Suprapubic skin (tissue), 4 donors: ENCODE measurements at regions not wholly inside any gene's neighbourhood (a gene's known extent, or its start where the extent isn't known, plus 50 kb on each side); places are given as distances from the start of the nearest gene placed in this dataset.

Experiments used
- DNase-seq, 2 donors: peaks; one replicate each; pipeline ENCODE4 v3.0.0-alpha.2; 2019; ENCODE audit warnings: low spot score in 2 of 2
- H3K27ac ChIP-seq: fragments of 200-600 bp; sonication (generic); one replicate; pipeline ENCODE4 v1.5.1; 2019
- H3K27me3 ChIP-seq: fragments of 200-600 bp; sonication (generic); one replicate; pipeline ENCODE4 v1.5.1; 2019
- H3K36me3 ChIP-seq: fragments of 200-600 bp; sonication (generic); one replicate; pipeline ENCODE4 v1.5.1; 2019
- H3K4me1 ChIP-seq: fragments of 200-600 bp; sonication (generic); one replicate; pipeline ENCODE4 v1.5.1; 2019
- H3K4me3 ChIP-seq: fragments of 200-600 bp; sonication (generic); one replicate; pipeline ENCODE4 v1.5.1; 2019; ENCODE audit warnings: mild to moderate bottlenecking
- H3K9me3 ChIP-seq: fragments of 200-600 bp; sonication (generic); one replicate; pipeline ENCODE4 v1.5.1; 2019
- EP300 ChIP-seq: sonication (generic); formaldehyde crosslinking; IDR thresholded peaks from one replicate; pipeline ENCODE4 v1.6.1; 2017; ENCODE audit warnings: antibody characterized with exemption
- POLR2A ChIP-seq, 2 donors: fragments of 450-650 bp; IDR thresholded peaks; one replicate each; pipeline ENCODE4 v1.6.1; 2017; ENCODE audit warnings: antibody characterized with exemption in 2 of 2, mild to moderate bottlenecking in 2 of 2, moderate library complexity in 2 of 2
- POLR2AphosphoS5 ChIP-seq, 3 donors: sonication (generic); formaldehyde crosslinking; IDR thresholded peaks; one replicate each; pipeline ENCODE4 v1.6.1; 2017; ENCODE audit warnings: antibody characterized with exemption in 3 of 3
- WGBS: methylation state at CpG from one replicate; pipeline ENCODE4 v1.1.5; 2018; 5-methylcytosine and 5-hydroxymethylcytosine counted together
- TF ChIP-seq, protein P1 (sequence below), 2 donors: fragments of 200-600 bp in 1 of 2; fragments of 450-650 bp in 1 of 2; sonication (generic) in 1 of 2; IDR thresholded peaks; one replicate each; pipeline ENCODE4 v1.5.1; 2016 to 2019; ENCODE audit warnings: antibody characterized with exemption in 2 of 2, mild to moderate bottlenecking in 1 of 2, moderate library complexity in 1 of 2

DNA sequence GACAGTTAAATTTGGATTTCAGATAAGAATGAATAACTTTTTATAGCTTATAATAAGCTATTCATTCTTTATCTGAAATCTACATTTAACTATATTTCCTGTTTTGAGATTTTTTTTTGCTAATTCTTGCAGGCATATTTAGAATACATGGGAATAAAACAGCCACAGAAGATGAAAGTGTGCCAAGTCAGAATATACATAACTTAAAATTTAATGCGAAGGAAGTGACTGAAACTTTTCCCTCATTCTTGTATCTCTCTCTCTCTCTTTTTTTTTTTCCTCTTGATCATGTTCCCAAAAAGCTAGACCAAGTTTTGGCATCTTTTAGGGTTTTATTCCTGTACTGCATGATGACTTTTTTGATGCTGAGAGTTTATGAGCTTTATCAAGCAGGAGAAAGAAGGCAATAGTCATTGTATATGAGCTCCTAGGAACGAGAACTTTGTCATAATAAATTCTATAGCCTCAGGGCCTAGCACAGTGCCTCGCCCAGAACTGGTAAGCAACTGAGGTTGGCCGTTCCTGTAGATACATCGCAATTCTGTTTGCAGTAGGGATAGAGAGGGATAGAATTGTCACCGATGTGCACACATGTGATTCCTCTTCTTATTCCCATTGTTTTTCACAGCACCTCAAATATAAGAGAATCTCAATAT is 205.2 kb downstream of the MYLK4 start:
- Histone ChIP-seq H3K27ac (no peak overlapping the region), H3K9me3 (peaks cover 6% of the 10 kb centered on the region), H3K4me3 (no peak overlapping the region), H3K4me1 (no peaks in the 10 kb centered on the region), H3K27me3 (no peaks in the 10 kb centered on the region), H3K36me3 (no peaks in the 10 kb centered on the region)
- DNase-seq: no peak
- TF ChIP-seq POLR2A (IDR thresholded peaks at IDR 0.05) (no peak), EP300 (no peak), POLR2AphosphoS5 (IDR thresholded peaks at IDR 0.05) (no peak)
- TF ChIP-seq, protein P1, sequence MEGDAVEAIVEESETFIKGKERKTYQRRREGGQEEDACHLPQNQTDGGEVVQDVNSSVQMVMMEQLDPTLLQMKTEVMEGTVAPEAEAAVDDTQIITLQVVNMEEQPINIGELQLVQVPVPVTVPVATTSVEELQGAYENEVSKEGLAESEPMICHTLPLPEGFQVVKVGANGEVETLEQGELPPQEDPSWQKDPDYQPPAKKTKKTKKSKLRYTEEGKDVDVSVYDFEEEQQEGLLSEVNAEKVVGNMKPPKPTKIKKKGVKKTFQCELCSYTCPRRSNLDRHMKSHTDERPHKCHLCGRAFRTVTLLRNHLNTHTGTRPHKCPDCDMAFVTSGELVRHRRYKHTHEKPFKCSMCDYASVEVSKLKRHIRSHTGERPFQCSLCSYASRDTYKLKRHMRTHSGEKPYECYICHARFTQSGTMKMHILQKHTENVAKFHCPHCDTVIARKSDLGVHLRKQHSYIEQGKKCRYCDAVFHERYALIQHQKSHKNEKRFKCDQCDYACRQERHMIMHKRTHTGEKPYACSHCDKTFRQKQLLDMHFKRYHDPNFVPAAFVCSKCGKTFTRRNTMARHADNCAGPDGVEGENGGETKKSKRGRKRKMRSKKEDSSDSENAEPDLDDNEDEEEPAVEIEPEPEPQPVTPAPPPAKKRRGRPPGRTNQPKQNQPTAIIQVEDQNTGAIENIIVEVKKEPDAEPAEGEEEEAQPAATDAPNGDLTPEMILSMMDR (IDR thresholded peaks at IDR 0.05): no peak
- WGBS: 57% methylated on average over 6 of the region's 6 CpGs

DNA sequence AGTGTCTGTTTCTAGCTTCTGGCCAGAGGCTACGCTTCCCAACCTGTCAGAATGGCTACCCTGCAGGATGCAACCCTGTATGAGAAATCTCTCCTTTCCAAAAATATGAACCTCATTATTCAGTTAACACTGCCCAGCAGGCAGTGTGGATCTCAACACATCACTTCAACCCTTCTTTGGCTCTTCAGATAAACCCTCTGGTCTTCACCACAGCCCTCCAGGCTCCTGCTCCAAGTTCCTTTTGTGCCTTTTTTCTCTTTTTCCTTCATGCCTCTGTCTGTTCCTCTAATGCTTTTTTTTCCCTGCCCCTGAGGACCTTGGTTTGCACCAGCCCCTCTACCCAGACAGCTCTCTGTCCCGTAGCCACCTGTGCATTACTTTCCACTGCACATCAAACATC is 207.4 kb downstream of the MYLK4 start:
- H3K4me1 ChIP-seq: no peaks in the 10 kb centered on the region
- H3K36me3 ChIP-seq: no peaks in the 10 kb centered on the region
- no peak overlapping the region for H3K27ac ChIP-seq

DNA sequence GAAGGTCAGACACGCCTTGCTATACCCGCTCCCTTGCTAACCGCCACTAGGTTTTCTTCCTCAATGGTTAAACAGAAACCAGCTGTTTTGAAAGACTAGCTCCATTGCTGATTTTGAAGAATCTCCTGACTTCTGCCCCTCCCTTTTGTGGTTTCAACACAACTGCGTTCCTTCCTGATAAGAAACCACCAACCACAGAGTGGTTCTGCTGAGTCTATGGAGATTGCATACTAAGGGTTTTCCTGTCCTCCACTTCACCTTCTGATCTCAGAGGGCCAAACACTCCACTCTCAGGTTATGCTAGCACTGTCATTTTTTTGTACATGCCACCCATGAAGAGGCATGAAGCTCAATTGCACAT is 207.9 kb downstream of the MYLK4 start:
- Histone ChIP-seq H3K4me1 (no peaks in the 10 kb centered on the region), H3K36me3 (no peaks in the 10 kb centered on the region), H3K9me3 (peaks cover 1% of the 10 kb centered on the region), H3K4me3 (no peak overlapping the region), H3K27me3 (no peaks in the 10 kb centered on the region), H3K27ac (no peak overlapping the region)
- WGBS: 72% methylated on average over 4 of the region's 4 CpGs
- no peak for TF ChIP-seq EP300
- DNase-seq: no peak

More for the DNA sequence above, 207.4 kb downstream of the MYLK4 start:
- DNase-seq: no peak
- H3K27me3 ChIP-seq: no peaks in the 10 kb centered on the region
- no peak overlapping the region for H3K4me3 ChIP-seq
- no peak for TF ChIP-seq EP300
- TF ChIP-seq, protein P1 (IDR thresholded peaks at IDR 0.05): no peak
- TF ChIP-seq POLR2A (IDR thresholded peaks at IDR 0.05): no peak
- TF ChIP-seq POLR2AphosphoS5 (IDR thresholded peaks at IDR 0.05): no peak
- peaks cover 6% of the 10 kb centered on the region for H3K9me3 ChIP-seq
- WGBS: 93% methylated on average over 2 of the region's 2 CpGs

DNA sequence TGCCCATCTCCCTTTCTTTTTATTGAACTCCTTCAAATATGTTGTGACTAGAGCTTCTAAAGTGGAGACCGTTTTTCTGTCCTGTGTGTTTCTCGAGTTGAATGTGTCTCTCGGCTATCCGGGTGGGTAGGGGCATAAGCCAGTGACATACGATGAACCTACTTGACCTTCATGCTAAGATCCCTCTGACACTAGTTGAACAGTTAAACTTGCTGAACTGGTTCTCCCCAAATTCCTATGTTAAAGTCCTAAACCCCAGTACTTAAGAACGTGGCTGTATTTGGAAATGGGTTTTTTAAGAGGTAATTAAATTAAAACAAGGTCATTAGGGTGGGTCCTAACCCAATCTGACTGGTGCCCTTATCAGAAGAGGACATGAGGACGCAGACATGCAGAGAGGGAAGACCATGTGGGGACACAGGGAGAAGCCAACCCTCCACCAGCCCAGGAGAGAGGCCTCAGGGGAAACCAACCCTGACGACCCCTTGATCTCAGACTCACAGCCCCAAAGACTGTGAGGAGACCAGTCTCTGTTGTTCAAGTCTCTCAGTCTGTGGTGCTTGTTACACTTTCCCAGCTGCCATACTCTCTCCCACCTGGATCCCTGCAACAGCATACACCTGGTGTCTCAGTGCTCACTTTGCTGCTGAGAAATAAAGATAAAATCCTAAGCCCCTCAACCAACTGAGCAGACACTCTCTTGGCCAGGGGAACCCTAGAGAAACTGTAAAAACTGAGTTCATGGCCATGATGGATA is 208.4 kb downstream of the MYLK4 start:
- H3K36me3 ChIP-seq: no peaks in the 10 kb centered on the region
- no peaks in the 10 kb centered on the region for H3K4me1 ChIP-seq
- TF ChIP-seq EP300: no peak
- TF ChIP-seq POLR2A (IDR thresholded peaks at IDR 0.05): no peak
- TF ChIP-seq, protein P1 (IDR thresholded peaks at IDR 0.05): no peak
- TF ChIP-seq POLR2AphosphoS5 (IDR thresholded peaks at IDR 0.05): no peak
- WGBS: 72% methylated on average over 8 of the region's 8 CpGs
- H3K27ac ChIP-seq: no peak overlapping the region
- no peaks in the 10 kb centered on the region for H3K9me3 ChIP-seq
- no peak for DNase-seq
- no peaks in the 10 kb centered on the region for H3K27me3 ChIP-seq
- no peak overlapping the region for H3K4me3 ChIP-seq

DNA sequence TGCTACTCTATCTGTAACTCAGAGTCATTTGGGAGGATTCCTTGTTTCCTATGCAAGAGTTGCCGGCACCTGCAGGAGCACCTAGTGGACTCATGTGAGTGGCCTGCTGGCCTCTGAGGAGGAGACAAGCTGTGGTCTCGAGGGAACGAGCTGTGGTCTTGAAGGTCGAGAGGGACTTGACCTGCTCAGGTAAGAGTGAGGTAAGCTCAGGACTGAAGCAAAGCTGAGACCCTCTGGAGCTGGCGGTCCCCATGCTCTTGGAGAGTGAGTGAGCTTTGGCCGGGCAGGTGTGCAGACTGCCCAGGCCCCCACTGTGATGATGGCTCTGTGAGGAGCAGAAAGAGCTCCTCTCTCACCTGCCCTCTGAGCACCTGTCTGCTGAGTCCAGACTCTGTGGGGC is 214.3 kb downstream of the MYLK4 start:
- peaks cover 3% of the 10 kb centered on the region for H3K27me3 ChIP-seq
- 96% methylated on average over 6 of the region's 6 CpGs for WGBS
- peak in 1 of 2 donors; percentile 59 for DNase-seq
- H3K9me3 ChIP-seq: no peaks in the 10 kb centered on the region
- TF ChIP-seq POLR2A (IDR thresholded peaks at IDR 0.05): no peak
- no peak for TF ChIP-seq POLR2AphosphoS5 (IDR thresholded peaks at IDR 0.05)
- TF ChIP-seq, protein P1 (IDR thresholded peaks at IDR 0.05): no peak
- no peak for TF ChIP-seq EP300
- H3K4me1 ChIP-seq: no peaks in the 10 kb centered on the region
- H3K36me3 ChIP-seq: no peaks in the 10 kb centered on the region
- no peak overlapping the region for H3K4me3 ChIP-seq
- no peak overlapping the region for H3K27ac ChIP-seq
